M059J (cell line): ENCODE measurements at regions not wholly inside any gene's neighbourhood (a gene's known extent, or its start where the extent isn't known, plus 50 kb on each side); places are given as distances from the start of the nearest gene placed in this dataset.

ENCODE experiments used
- DNase-seq: peaks from one replicate; pipeline ENCODE4 v3.0.0-alpha.2; 2012; ENCODE audit warnings: low read depth

- DNase-seq, result no peak
Observed at GRCh38 chr13:104256701-104257100, 1190.5 kb upstream of the SLC10A2 start.

- peak; percentile 25 for DNase-seq
Observed at GRCh38 chr13:104253063-104253680, 1187.0 kb upstream of the SLC10A2 start.

- no peak for DNase-seq
Observed at GRCh38 chr13:104251931-104252330, 1185.7 kb upstream of the SLC10A2 start.

GRCh38 chr13:104246955-104247354 is 1180.7 kb upstream of the SLC10A2 start:
- DNase-seq, result no peak

- no peak for DNase-seq
Observed at GRCh38 chr13:104206450-104207044, 1140.3 kb upstream of the SLC10A2 start.

GRCh38 chr13:104204177-104204576 is 1138.0 kb upstream of the SLC10A2 start:
- DNase-seq, result no peak

- no peak for DNase-seq
Observed at GRCh38 chr13:104198801-104199200, 1132.6 kb upstream of the SLC10A2 start.

- DNase-seq, result no peak
Observed at GRCh38 chr13:104196611-104197010, 1130.4 kb upstream of the SLC10A2 start.

- DNase-seq, result no peak
Observed at GRCh38 chr13:104181526-104182231, 1115.5 kb upstream of the SLC10A2 start.

GRCh38 chr13:104170980-104171555 is 1104.9 kb upstream of the SLC10A2 start:
- no peak for DNase-seq

GRCh38 chr13:104163866-104164630 is 1097.8 kb upstream of the SLC10A2 start:
- DNase-seq, result no peak

- DNase-seq, result no peak
Observed at GRCh38 chr13:104160536-104160935, 1094.3 kb upstream of the SLC10A2 start.

- peak; percentile 29 for DNase-seq
Observed at GRCh38 chr13:104143760-104144416, 1077.7 kb upstream of the SLC10A2 start.

- peak; percentile 69 for DNase-seq
Observed at GRCh38 chr13:104140552-104140951, 1074.3 kb upstream of the SLC10A2 start.

GRCh38 chr13:104137416-104137815 is 1071.2 kb upstream of the SLC10A2 start:
- no peak for DNase-seq

- no peak for DNase-seq
Observed at GRCh38 chr13:104132849-104133248, 1066.6 kb upstream of the SLC10A2 start.

GRCh38 chr13:104114101-104114500 is 1047.9 kb upstream of the SLC10A2 start:
- no peak for DNase-seq

- DNase-seq, result no peak
Observed at GRCh38 chr13:104111031-104111430, 1044.8 kb upstream of the SLC10A2 start.

- peak; percentile 62 for DNase-seq
Observed at GRCh38 chr13:104106705-104107393, 1040.6 kb upstream of the SLC10A2 start.

GRCh38 chr13:104105418-104106355 is 1039.5 kb upstream of the SLC10A2 start:
- peak; percentile 50 for DNase-seq
